IMR-90 (cell line): ENCODE measurements at regions not wholly inside any gene's neighbourhood (a gene's known extent, or its start where the extent isn't known, plus 50 kb on each side); places are given as distances from the start of the nearest gene placed in this dataset.
A peak's percentile ranks its signal among the peaks of the same experiment; 100 is the strongest.

ENCODE experiments used
- ATAC-seq: fragments of 200-7000 bp; cut with Tn5 transposase; 2 replicates; pipeline ENCODE4 v1.9.1; 2020; ENCODE audit warnings: low read depth, mild to moderate bottlenecking, moderate library complexity
- BruUV-seq: library from RNA; stranded (reverse); fragments of 400-500 nt; replicated peaks from 2 replicates; lab custom pipeline; 2021; lab: Mats Ljungman, UMichigan
- CTCF ChIA-PET: fragments of 300-600 bp; formaldehyde crosslinking; extraction: SDS; loops from one replicate; lab custom pipeline; 2021; ENCODE audit warnings: antibody characterized with exemption; lab: Yijun Ruan, JAX
- POLR2A ChIA-PET: fragments of 300-600 bp; sonication (Branson Sonifier 250); formaldehyde crosslinking; loops from one replicate; lab custom pipeline; 2022; ENCODE audit warnings: antibody characterized with exemption; ENCODE audit not compliant: unreplicated experiment; lab: Charles Lee
- DNase-seq: peaks from one replicate; pipeline ENCODE4 v3.0.0; 2013
- H2AFZ ChIP-seq: replicated peaks from 2 replicates; pipeline ENCODE3; 2013; ENCODE audit warnings: low read length, mild to moderate bottlenecking; ENCODE audit not compliant: poor library complexity
- H2AK5ac ChIP-seq: 2 replicates; pipeline ENCODE4 v1.6.1; 2013; ENCODE audit warnings: low read depth, low read length, inconsistent platforms
- H2AK9ac ChIP-seq: replicated peaks from 2 replicates; pipeline ENCODE3; 2013; ENCODE audit warnings: mild to moderate bottlenecking, low read depth, low read length, moderate library complexity; ENCODE audit not compliant: poor library complexity
- H2BK120ac ChIP-seq: 2 replicates; pipeline ENCODE4 v1.6.1; 2013; ENCODE audit warnings: low read depth, low read length, inconsistent platforms
- H2BK15ac ChIP-seq: 3 replicates; pipeline ENCODE4 v1.6.1; 2013; ENCODE audit warnings: low read depth, low read length, inconsistent platforms
- H2BK20ac ChIP-seq: 2 replicates; pipeline ENCODE4 v1.6.1; 2013; ENCODE audit warnings: low read depth, mild to moderate bottlenecking, inconsistent platforms, low read length, moderate library complexity
- H2BK5ac ChIP-seq: 2 replicates; pipeline ENCODE4 v1.6.1; 2013; ENCODE audit warnings: mild to moderate bottlenecking, low read depth, low read length, inconsistent platforms; ENCODE audit not compliant: poor library complexity, severe bottlenecking
- H3K14ac ChIP-seq: replicated peaks from 2 replicates; pipeline ENCODE4 v1.6.1; 2013; ENCODE audit warnings: low read depth, low read length, inconsistent platforms
- H3K18ac ChIP-seq: 2 replicates; pipeline ENCODE4 v1.6.1; 2013; ENCODE audit warnings: low read depth, low read length, control low read depth
- H3K23ac ChIP-seq: 2 replicates; pipeline ENCODE4 v1.6.1; 2013; ENCODE audit warnings: low read depth, low read length, inconsistent platforms
- H3K27ac ChIP-seq: 2 replicates; pipeline ENCODE4 v1.5.1; 2013; ENCODE audit warnings: mild to moderate bottlenecking, control low read depth, low read length; ENCODE audit not compliant: insufficient read depth
- H3K27me3 ChIP-seq: 2 replicates; pipeline ENCODE4 v1.6.1; 2013; ENCODE audit warnings: low read length; ENCODE audit not compliant: control insufficient read depth, insufficient read depth
- H3K36me3 ChIP-seq: 2 replicates; pipeline ENCODE4 v1.6.1; 2013; ENCODE audit warnings: low read length, mixed read lengths; ENCODE audit not compliant: control insufficient read depth, insufficient read depth
- H3K4ac ChIP-seq: 2 replicates; pipeline ENCODE4 v1.6.1; 2013; ENCODE audit warnings: low read depth, low read length, inconsistent platforms
- H3K4me1 ChIP-seq: 2 replicates; pipeline ENCODE4 v1.6.1; 2013; ENCODE audit warnings: low read length, mixed read lengths; ENCODE audit not compliant: control insufficient read depth, insufficient read depth
- H3K4me2 ChIP-seq: 2 replicates; pipeline ENCODE4 v1.6.1; 2013; ENCODE audit warnings: low read depth, mild to moderate bottlenecking, control low read depth, low read length, moderate library complexity
- H3K4me3 ChIP-seq: 2 replicates; pipeline ENCODE4 v1.5.1; 2013; ENCODE audit warnings: low read depth, mild to moderate bottlenecking, control low read depth, low read length, moderate library complexity; ENCODE audit not compliant: insufficient read depth
- H3K56ac ChIP-seq: 2 replicates; pipeline ENCODE4 v1.6.1; 2013; ENCODE audit warnings: low read length, inconsistent platforms; ENCODE audit not compliant: insufficient read depth; ENCODE audit errors: extremely low read depth
- H3K79me1 ChIP-seq, 2 experiments: 2 replicates each; pipeline ENCODE4 v1.6.1; 2013; ENCODE audit warnings: low read length in 2 of 2, inconsistent platforms in 1 of 2, low read depth in 1 of 2
- H3K9ac ChIP-seq: 2 replicates; pipeline ENCODE4 v1.6.1; 2013; ENCODE audit warnings: low read depth, low read length, control low read depth
- H3K9me1 ChIP-seq: 2 replicates; pipeline ENCODE4 v1.6.1; 2013; ENCODE audit warnings: low read length, inconsistent platforms; ENCODE audit not compliant: insufficient read depth
- H3K9me3 ChIP-seq: 2 replicates; pipeline ENCODE4 v1.6.1; 2013; ENCODE audit warnings: low read length; ENCODE audit not compliant: control insufficient read depth, insufficient read depth
- H4K20me1 ChIP-seq: 2 replicates; pipeline ENCODE4 v1.6.1; 2013; ENCODE audit warnings: low read length, inconsistent platforms; ENCODE audit not compliant: insufficient read depth
- H4K5ac ChIP-seq: 2 replicates; pipeline ENCODE4 v1.6.1; 2013; ENCODE audit warnings: mild to moderate bottlenecking, low read depth, low read length, control low read depth
- H4K8ac ChIP-seq, 2 experiments: 2 replicates each; pipeline ENCODE4 v1.6.1; 2013; ENCODE audit warnings: low read depth in 2 of 2, low read length in 2 of 2, control low read depth in 1 of 2, inconsistent platforms in 1 of 2
- H4K91ac ChIP-seq: 2 replicates; pipeline ENCODE4 v1.6.1; 2013; ENCODE audit warnings: low read depth, low read length, inconsistent platforms; ENCODE audit not compliant: insufficient read depth
- SMC3 ChIP-seq: fragments of 150-350 bp; IDR thresholded peaks from 2 replicates; pipeline ENCODE4 v1.6.1; 2016; ENCODE audit warnings: low read depth, mild to moderate bottlenecking, antibody characterized with exemption, low read length, moderate library complexity
- USF2 ChIP-seq: fragments of 150-350 bp; IDR thresholded peaks from 2 replicates; pipeline ENCODE4 v1.6.1; 2017; ENCODE audit warnings: mild to moderate bottlenecking, antibody characterized with exemption, low read length, low read depth
- dilution Hi-C: fragments of 300-500 bp; cut with HindIII; formaldehyde crosslinking; loops from one replicate; pipeline ENCODE4 v1.14.3; 2018; ENCODE audit warnings: low sequenced_read_pairs; ENCODE audit not compliant: unreplicated experiment
- in situ Hi-C: fragments of 300-500 bp; cut with MboI; formaldehyde crosslinking; loops from 3 replicates; pipeline ENCODE4 v1.14.3; 2019; ENCODE audit warnings: low sequenced_read_pairs, inconsistent platforms, mixed read lengths
- intact Hi-C: fragments of 100-400 bp; cut with micrococcal nuclease; formaldehyde crosslinking; loops from 2 replicates; pipeline ENCODE4 v1.10.0; 2022

DNA sequence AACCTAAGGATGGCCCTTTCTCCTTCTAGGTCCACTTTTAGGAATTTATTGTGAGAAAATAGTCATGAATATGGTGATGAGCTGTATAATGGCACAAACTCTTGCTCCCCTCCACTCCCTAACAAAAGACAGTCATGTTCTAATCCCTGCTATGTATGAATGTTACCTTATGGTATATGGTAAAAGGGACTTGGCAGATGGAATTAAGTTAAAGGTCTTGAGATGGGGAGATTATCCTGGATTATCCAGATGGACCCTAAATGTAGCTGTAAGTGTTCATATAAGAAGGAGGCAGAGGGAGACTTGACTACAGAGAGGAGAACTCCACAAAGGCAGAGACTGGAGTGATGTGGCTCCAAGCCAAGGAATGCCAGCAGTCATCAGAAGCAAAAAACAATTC, 296.1 kb downstream of the SOX9 start:
- peaks cover 10% of the 10 kb centered on the region for H3K4me1 ChIP-seq
- no peak for TF ChIP-seq USF2
- no peak for TF ChIP-seq SMC3
- DNase-seq = no peak
- H3K79me1 ChIP-seq = peaks cover 10 to 46% of the 10 kb centered on the region in 2 experiments
- H2AFZ ChIP-seq = no peak overlapping the region
- H2BK120ac ChIP-seq = no peak overlapping the region; the same call in 1 of the 2 replicates
- no peaks in the 10 kb centered on the region for H4K20me1 ChIP-seq
- no peaks in the 10 kb centered on the region for H3K36me3 ChIP-seq
- H3K18ac ChIP-seq = no peak overlapping the region
- H4K5ac ChIP-seq = no peak overlapping the region
- BruUV-seq = no TSS peak
- no peak overlapping the region for H3K56ac ChIP-seq
- no peak overlapping the region for H2BK5ac ChIP-seq
- no peak overlapping the region for H3K9ac ChIP-seq
- H3K9me3 ChIP-seq = peaks cover 7% of the 10 kb centered on the region
- H3K23ac ChIP-seq = no peak overlapping the region
- H3K14ac ChIP-seq = peak overlapping the region; percentile 21; the same call in 1 of the 2 replicates
- no peaks in the 10 kb centered on the region for H3K27me3 ChIP-seq
- dilution Hi-C loops (no loop called here), intact Hi-C loops (no loop called here), in situ Hi-C loops (no loop called here)
- H2BK20ac ChIP-seq = no peak overlapping the region
- no peak overlapping the region for H3K4me3 ChIP-seq
- 0 out of 2 replicates have a peak overlapping the region, but pooled peaks have one; percentile 3 for H2AK5ac ChIP-seq
- peak overlapping the region; percentile 16; the same call in 1 of the 2 replicates for H3K4ac ChIP-seq
- H2BK15ac ChIP-seq = no peak overlapping the region
- no peak overlapping the region for H3K4me2 ChIP-seq
- no peak for ATAC-seq
- no peak overlapping the region for H2AK9ac ChIP-seq
- H4K8ac ChIP-seq = no peak overlapping the region
- peaks cover 6% of the 10 kb centered on the region for H3K9me1 ChIP-seq
- no peak overlapping the region for H3K27ac ChIP-seq
- CTCF ChIA-PET = interaction anchor here (0.6 kb wide), 1 partner anchor 29 kb away, joined by 3 read pairs; no protein-coding TSS in a partner anchor
- no peak overlapping the region for H4K91ac ChIP-seq
- POLR2A ChIA-PET = no interaction called here
